Urinary bladder (tissue), 3 donors: ENCODE measurements at regions not wholly inside any gene's neighbourhood (a gene's known extent, or its start where the extent isn't known, plus 50 kb on each side); places are given as distances from the start of the nearest gene placed in this dataset.

Experiments used
- DNase-seq: peaks from one replicate; pipeline ENCODE4 v3.0.0-alpha.2; 2015; ENCODE audit errors: extremely low spot score
- H3K27ac ChIP-seq: one replicate; pipeline ENCODE4 v1.5.1; 2013; ENCODE audit warnings: low read depth, mild to moderate bottlenecking, moderate library complexity
- H3K36me3 ChIP-seq: one replicate; pipeline ENCODE4 v1.6.1; 2013; ENCODE audit warnings: mild to moderate bottlenecking, moderate library complexity; ENCODE audit not compliant: insufficient read depth
- H3K4me1 ChIP-seq: one replicate; pipeline ENCODE4 v1.6.1; 2013; ENCODE audit warnings: mild to moderate bottlenecking, moderate library complexity; ENCODE audit not compliant: insufficient read depth
- H3K4me3 ChIP-seq: one replicate; pipeline ENCODE4 v1.5.1; 2013; ENCODE audit warnings: low read depth, low read length
- WGBS: extraction: QIAGEN DNeasy Blood & Tissue Kit; methylation state at CpG from one replicate; pipeline ENCODE4 v1.1.7; 2013; 5-methylcytosine and 5-hydroxymethylcytosine counted together
- donor health status: healthy with polysubstance abuse.
- donor health status: healthy.

DNA sequence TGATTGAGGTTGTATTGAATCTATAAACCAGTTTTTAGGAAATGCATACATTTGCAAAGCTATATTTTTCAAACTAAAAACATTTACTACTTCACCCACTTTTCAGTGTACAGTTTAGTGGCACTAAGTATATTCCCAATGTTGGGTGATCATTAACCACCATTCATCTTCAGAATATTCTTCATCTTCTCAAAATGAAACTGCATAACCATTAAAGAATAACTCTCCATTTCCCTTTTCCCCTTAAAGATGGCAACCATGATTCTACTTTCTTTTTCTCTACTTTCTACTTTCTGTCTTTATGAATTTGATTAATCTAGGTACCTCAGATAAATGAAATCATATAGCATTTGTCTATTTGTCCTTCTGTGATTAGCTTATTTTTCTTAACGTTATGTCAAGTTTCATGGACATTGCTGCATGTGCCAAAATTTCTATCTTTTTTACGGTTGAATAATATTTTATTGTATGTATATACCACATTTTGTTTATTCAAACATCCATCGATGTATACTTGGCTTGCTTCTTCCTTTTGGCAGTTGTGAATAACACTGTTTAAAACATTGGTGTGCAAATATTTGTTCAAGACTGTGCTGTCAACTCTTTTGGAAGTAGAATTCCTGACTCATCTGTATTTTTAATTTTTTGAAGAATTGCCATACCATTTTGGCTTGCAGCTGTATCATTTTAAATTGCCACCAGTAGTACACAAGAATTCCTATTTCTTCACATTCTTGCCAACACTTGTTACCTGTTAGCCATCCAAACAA is 104.9 kb downstream of the RPRM start:
- no peak for DNase-seq
- Histone ChIP-seq H3K27ac (no peak overlapping the region), H3K4me1 (no peaks in the 10 kb centered on the region), H3K4me3 (no peak overlapping the region), H3K36me3 (no peaks in the 10 kb centered on the region)
- whole genome bisulfite sequencing = 61% methylated on average over 3 of the region's 3 CpGs

DNA sequence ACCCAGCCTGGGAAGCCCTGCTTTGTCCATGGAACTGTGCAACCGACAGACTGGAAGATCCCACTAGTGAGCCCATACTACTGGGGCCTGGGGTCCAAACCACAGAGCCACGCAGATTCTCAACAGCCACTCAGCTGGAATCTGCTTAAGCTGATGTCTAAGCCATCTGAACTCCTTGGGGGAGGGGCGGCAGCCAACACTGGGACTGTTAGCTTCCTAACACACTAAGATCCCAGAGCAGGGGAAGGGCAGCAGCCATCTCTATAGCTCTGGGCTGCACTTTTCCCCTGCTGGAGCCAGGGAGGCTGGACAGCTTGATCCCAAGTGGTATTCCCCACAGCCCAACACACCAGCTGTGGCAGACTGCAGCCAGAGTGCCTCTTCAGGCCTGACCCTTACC is 118.3 kb downstream of the RPRM start:
- WGBS = 78% methylated on average over 3 of the region's 3 CpGs
- H3K4me3 ChIP-seq = no peak overlapping the region
- H3K4me1 ChIP-seq = no peaks in the 10 kb centered on the region
- H3K27ac ChIP-seq = no peak overlapping the region
- H3K36me3 ChIP-seq = no peaks in the 10 kb centered on the region
- DNase-seq = no peak

DNA sequence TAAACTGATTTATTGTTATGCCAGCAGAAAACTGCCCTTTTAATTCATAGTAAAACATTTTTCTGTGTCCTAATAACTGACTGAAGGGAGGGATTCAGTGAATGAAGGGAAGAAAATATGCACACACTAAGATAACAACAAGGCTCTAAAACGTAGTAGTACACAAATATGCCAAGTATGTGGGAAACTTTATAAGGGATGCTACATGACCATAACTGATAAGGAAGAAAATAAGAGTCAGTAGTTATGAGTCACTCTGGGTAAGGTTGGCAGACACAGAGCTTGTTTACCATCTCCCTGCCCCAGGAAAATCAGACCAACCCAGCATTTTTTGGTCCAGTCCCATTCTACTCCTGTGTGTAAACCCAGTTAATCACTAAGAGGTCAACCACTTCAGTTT is 124.2 kb downstream of the RPRM start:
- WGBS = 14% methylated on average over 1 of the region's 1 CpG
- H3K27ac ChIP-seq = no peak overlapping the region
- DNase-seq = no peak
- no peaks in the 10 kb centered on the region for H3K4me1 ChIP-seq
- no peak overlapping the region for H3K4me3 ChIP-seq
- H3K36me3 ChIP-seq = peaks cover 2% of the 10 kb centered on the region

DNA sequence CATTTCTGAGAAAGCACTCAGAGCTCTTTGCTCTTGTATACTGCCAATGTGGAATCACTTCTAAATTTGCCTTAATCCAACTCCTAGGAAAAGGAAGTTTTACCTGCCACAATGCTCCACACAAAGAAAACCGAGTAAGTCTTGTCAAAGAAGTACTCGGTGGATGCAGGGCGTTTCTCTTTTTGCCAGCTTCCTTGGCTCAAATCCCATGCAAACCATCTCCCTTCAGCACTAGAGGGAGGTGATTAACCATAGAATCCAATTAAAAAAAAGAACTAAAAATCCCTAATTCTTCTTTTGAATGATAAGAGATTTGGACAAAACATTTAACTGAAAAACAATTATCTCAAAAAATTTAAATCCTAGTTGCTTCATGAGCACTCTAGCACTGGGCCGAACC is 129.0 kb downstream of the RPRM start:
- H3K4me1 ChIP-seq = no peaks in the 10 kb centered on the region
- 83% methylated on average over 4 of the region's 4 CpGs for WGBS
- no peak for DNase-seq

DNA sequence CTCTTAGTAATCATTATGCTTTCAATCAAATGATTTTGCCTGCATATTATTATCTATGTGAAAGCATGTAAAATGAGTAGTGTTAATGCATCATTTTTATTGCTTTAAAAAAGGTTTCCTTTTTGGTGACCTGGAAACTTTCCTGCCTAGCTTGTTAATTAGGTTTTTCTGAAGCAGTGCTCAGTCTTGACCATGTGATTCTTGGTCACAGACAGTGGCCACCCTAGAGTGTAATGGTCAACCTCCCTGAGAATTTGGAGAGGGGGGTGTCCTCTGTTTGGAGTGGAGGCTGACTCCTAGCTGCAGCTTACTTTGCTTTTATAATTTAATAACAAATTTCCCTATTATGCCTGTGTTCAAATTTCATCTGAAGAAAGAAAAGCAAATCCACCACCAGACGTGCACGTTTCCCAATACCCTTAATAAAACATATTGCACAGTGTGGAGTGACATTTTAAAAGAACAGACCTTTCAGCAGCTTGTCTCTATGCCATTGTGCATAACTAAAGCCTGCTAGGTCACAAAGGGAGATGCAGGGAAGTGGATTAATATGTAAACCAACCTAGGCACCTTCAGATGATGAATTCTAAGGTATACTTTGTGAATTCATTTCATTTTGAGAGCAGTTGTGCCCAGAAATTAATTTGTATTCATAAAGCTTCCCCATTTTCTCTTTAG is 130.6 kb downstream of the RPRM start:
- DNase-seq = no peak
- Histone ChIP-seq H3K36me3 (no peaks in the 10 kb centered on the region), H3K27ac (no peak overlapping the region), H3K4me3 (no peak overlapping the region), H3K4me1 (no peaks in the 10 kb centered on the region)
- WGBS = 41% methylated on average over 2 of the region's 2 CpGs

More for the DNA sequence above, 129.0 kb downstream of the RPRM start:
- peaks cover 2% of the 10 kb centered on the region for H3K36me3 ChIP-seq
- H3K27ac ChIP-seq = no peak overlapping the region
- H3K4me3 ChIP-seq = no peak overlapping the region

DNA sequence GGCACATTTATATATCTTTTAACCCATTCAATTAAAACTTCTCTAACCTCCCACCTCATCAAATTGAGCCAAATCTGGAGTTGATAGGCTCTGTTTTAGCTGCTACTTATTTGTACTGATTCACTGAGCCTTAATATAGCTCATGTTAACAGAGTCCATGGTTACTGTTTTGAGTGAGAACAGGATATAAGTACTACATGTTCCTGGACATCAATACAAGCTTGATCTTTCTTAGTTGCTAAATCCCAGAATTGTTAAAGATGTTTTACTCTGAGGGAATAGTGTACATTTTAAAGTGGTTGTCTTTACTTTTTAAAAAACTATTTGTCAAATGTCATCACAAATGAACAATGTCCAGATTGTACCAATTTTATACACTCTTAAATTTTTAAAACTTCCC is 157.7 kb downstream of the RPRM start:
- Histone ChIP-seq H3K4me1 (no peaks in the 10 kb centered on the region), H3K27ac (no peak overlapping the region), H3K4me3 (no peak overlapping the region), H3K36me3 (no peaks in the 10 kb centered on the region)
- DNase-seq = no peak

DNA sequence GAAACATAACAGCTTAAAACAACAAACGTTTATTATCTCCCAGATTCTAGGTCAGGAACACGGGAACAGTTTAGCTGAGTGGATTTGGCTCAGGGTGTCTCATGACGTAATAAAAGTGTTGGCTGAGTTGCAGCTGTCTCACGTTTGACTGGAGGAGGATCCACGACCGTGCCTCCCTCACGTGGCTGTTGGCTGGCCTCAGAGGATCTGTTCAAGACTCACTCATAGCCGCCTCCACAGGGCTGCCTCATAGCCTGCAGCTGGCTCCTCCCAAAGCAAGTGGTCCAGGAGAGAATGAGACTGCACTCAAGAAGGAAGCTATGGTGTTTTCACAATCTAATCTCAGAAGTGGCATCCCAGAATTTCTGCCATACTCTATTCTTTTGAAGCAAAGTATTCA is 167.1 kb downstream of the RPRM start:
- WGBS = 27% methylated on average over 8 of the region's 8 CpGs
- no peak overlapping the region for H3K27ac ChIP-seq
- peak; percentile 37 for DNase-seq
- no peaks in the 10 kb centered on the region for H3K4me1 ChIP-seq
- H3K36me3 ChIP-seq = no peaks in the 10 kb centered on the region
- H3K4me3 ChIP-seq = no peak overlapping the region

DNA sequence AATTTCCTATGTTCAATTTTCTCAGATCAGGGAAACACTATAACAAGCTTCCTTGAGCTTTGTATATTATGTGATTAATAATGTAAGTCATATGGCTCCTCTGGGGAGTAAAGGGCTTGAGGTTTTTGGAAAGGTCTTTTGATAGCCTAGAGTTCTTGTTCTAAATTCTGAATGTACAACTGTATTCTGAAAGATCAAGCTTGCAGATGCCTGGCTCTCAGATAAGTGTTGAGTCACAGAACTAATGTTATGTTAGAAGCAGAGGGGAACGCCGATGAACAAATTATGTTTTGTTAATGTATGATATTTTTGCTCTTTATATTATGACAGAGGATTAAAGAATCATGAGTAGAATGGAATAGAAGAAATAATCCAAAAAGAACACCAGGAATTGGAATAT is 170.1 kb downstream of the RPRM start:
- H3K27ac ChIP-seq = no peak overlapping the region
- DNase-seq = no peak
- no peaks in the 10 kb centered on the region for H3K36me3 ChIP-seq
- 50% methylated on average over 2 of the region's 2 CpGs for WGBS
- no peak overlapping the region for H3K4me3 ChIP-seq
- no peaks in the 10 kb centered on the region for H3K4me1 ChIP-seq

DNA sequence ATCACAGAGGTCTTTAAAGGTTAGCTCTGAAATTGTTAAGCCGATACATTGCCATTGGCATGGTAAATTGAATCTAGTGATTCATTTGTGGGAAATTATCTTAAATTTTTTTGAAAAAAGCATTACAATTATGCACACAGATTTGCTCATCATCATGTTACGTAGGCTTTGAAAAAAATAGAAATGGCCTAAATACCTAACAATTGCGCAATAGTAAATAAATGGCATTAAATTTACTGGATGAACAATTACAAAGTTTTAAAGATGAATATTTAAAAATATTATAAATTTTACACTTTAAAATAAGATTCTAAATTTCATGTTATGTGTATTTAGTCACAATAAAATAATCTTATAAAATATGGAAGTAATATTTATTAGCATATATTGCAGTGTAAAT is 171.3 kb downstream of the RPRM start:
- Histone ChIP-seq H3K4me1 (no peaks in the 10 kb centered on the region), H3K27ac (no peak overlapping the region), H3K36me3 (no peaks in the 10 kb centered on the region), H3K4me3 (no peak overlapping the region)
- whole genome bisulfite sequencing = 81% methylated on average over 3 of the region's 3 CpGs
- no peak for DNase-seq

DNA sequence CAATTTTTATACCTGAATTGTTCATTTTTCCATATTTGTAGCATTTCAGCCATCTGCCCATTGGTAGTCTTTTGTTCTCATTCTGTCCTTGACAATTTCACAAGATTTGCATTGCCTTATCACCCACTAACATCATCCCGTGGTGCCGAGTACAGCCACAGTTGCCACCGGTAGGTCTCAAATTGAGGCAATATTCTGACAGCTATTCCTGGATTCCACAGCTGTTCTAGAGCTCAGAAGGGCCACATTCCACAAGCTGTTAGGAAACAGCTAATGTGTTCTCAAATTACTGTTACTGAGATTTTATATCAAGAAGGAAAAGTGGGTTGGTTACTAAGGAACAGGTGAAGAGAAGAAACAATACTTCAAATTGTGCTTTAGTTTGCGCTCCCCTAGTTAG is 178.8 kb downstream of the RPRM start:
- DNase-seq = no peak
- H3K36me3 ChIP-seq = no peaks in the 10 kb centered on the region
- WGBS = 89% methylated on average over 4 of the region's 4 CpGs
- H3K4me1 ChIP-seq = no peaks in the 10 kb centered on the region
- no peak overlapping the region for H3K4me3 ChIP-seq
- H3K27ac ChIP-seq = no peak overlapping the region

DNA sequence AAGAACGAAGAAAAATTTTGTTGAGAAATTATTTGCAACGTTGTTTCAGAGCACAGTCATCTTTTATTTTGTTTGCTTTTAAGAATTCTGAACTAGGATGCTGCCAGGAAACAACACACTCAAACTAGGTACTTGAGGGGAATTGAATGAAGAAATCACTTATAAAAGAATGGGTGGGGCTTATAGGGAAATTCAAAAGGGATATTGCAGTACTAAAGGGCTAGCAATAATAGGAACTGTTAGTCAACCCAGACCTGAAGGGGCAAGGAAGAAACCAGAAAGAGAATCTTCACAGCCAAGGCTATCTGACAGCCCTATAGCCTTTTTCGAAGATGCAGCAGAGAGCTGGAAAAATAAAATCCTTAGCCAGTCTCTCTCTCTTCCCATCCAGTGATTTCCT is 179.3 kb downstream of the RPRM start:
- DNase-seq = no peak
- H3K4me1 ChIP-seq = no peaks in the 10 kb centered on the region
- no peaks in the 10 kb centered on the region for H3K36me3 ChIP-seq
- 86% methylated on average over 3 of the region's 3 CpGs for WGBS
- H3K4me3 ChIP-seq = no peak overlapping the region
- no peak overlapping the region for H3K27ac ChIP-seq

DNA sequence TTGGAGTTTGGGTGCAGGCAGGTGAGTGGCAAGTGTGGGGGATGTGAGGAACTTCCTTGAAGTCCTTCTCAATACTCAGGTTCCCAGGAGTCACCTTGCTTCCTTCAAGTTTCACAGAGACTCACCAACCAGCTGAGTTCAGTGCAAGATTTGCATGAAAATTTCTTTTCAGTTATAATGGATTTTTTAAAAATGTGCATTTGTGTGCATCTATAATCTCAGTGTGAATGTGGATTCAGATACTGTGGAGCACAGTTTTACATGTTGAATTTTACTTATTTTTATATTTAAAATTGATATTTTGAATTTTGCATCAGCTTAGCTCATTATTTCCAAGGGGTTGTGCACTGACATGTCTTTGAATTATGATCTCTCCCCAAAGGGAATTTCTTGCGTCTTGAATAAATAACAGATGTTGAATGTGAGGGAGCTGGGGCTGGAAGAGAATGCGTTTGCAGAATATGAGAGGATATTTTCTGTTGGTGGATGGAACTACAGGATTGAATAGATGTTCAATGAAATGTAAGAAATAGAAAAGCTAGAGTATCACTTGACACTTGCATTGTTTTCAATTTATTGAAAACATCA is 184.3 kb downstream of the RPRM start:
- no peaks in the 10 kb centered on the region for H3K4me1 ChIP-seq
- DNase-seq = no peak
- H3K36me3 ChIP-seq = no peaks in the 10 kb centered on the region
- no peak overlapping the region for H3K27ac ChIP-seq
- 33% methylated on average over 2 of the region's 2 CpGs for WGBS
- no peak overlapping the region for H3K4me3 ChIP-seq

DNA sequence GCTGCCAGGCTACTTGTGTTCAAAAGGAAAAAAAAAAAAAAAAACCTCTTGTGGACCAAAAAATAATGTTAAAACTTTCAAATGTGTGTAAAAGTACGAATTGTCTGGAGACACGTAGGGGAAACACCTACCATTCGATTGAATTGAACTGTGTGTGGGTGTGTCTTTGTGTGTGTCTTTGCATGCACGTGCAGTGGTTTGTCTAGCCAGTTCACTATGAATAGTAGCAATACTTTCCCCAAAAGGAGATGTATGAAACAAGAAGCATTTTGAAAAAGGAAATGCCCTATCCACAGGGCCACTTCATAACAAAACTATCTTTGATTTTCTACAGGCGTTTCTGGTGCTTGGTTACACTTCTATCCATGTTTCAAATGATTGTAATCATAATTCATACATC is 186.8 kb downstream of the RPRM start:
- Histone ChIP-seq H3K27ac (no peak overlapping the region), H3K4me1 (no peaks in the 10 kb centered on the region), H3K36me3 (no peaks in the 10 kb centered on the region), H3K4me3 (no peak overlapping the region)
- no peak for DNase-seq
- WGBS = 66% methylated on average over 5 of the region's 5 CpGs

DNA sequence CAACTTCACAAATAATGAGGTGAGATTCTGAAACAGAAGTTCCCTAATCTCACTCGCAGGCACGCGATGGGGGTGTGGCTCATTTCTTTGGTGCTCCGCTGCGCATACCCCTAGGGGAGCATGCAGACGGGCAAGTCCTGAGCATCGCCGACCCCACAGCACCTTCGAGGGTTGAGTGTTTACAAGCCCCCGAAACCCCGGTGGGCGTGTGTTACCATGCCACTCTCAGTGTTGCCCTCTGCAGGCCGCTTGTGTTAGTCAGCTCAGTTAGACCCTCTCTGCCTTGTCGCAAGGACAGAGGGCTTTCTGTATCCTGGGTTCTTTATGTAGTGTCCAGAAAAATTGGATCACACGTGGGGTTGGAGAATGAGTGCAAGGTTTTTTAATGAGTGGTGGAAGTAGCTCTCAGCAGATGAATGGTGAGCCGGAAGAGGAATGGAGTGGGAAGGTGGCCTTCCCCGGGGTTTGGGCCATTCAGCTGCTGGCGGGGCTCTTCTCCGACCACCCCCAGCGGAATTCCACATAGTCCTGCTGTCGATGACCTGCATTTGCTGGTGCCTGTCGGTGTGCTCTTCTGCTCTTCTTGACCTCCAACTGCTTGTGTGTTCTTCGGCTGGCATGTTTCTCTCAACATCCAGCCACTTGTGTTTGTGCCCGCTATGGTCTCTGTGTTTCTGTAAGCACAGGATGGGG is 191.3 kb downstream of the RPRM start:
- H3K4me1 ChIP-seq = no peaks in the 10 kb centered on the region
- no peak overlapping the region for H3K27ac ChIP-seq
- WGBS = 47% methylated on average over 24 of the region's 24 CpGs
- H3K4me3 ChIP-seq = no peak overlapping the region
- no peaks in the 10 kb centered on the region for H3K36me3 ChIP-seq
- DNase-seq = no peak
